ENCODE measurements at regions not wholly inside any gene's neighbourhood (a gene's known extent, or its start where the extent isn't known, plus 50 kb on each side); places are given as distances from the start of the nearest gene placed in this dataset.

GRCh38 chr3:162879021-162879562 is 1382.5 kb downstream of the OTOL1 start:
- no peaks in the 10 kb centered on the region for H3K4me1 ChIP-seq (ENCODE audit: insufficient read depth, low read length)
- no peak overlapping the region for H3K27ac ChIP-seq (ENCODE audit: low read depth, low read length)
- no peaks in the 10 kb centered on the region for H3K9me3 ChIP-seq (ENCODE audit: low read depth, low read length)
- H3K79me2 ChIP-seq (ENCODE audit: insufficient read depth, low read length) = no peaks in the 10 kb centered on the region
- no peak overlapping the region for H2AFZ ChIP-seq (ENCODE audit: low read length)
- H3K4me2 ChIP-seq (ENCODE audit: insufficient read depth, low read length) = no peak overlapping the region
- H3K4me3 ChIP-seq (ENCODE audit: insufficient read depth, low read length) = no peak overlapping the region
- H3K36me3 ChIP-seq (ENCODE audit: insufficient read depth, low read length) = no peaks in the 10 kb centered on the region
- no peaks in the 10 kb centered on the region for H4K20me1 ChIP-seq (ENCODE audit: insufficient read depth, low read length)
- TF ChIP-seq CTCF (IDR thresholded peaks at IDR 0.05; ENCODE audit: extremely low read depth, low read depth, low read length) = no peak
- no peaks in the 10 kb centered on the region for H3K27me3 ChIP-seq (ENCODE audit: insufficient read depth, low read length)
- no peak for DNase-seq (ENCODE audit: insufficient read length, low spot score, missing footprints)

GRCh38 chr3:162884373-162884772 is 1387.8 kb downstream of the OTOL1 start:
- H3K79me2 ChIP-seq (ENCODE audit: insufficient read depth, low read length) = no peaks in the 10 kb centered on the region
- no peak overlapping the region for H3K4me2 ChIP-seq (ENCODE audit: insufficient read depth, low read length)
- no peak for DNase-seq (ENCODE audit: insufficient read length, low spot score, missing footprints)
- H2AFZ ChIP-seq (ENCODE audit: low read length) = no peak overlapping the region
- no peaks in the 10 kb centered on the region for H3K27me3 ChIP-seq (ENCODE audit: insufficient read depth, low read length)
- H3K4me3 ChIP-seq (ENCODE audit: insufficient read depth, low read length) = no peak overlapping the region
- H3K4me1 ChIP-seq (ENCODE audit: insufficient read depth, low read length) = no peaks in the 10 kb centered on the region
- no peak for TF ChIP-seq CTCF (IDR thresholded peaks at IDR 0.05; ENCODE audit: extremely low read depth, low read depth, low read length)
- no peaks in the 10 kb centered on the region for H4K20me1 ChIP-seq (ENCODE audit: insufficient read depth, low read length)
- no peaks in the 10 kb centered on the region for H3K9me3 ChIP-seq (ENCODE audit: low read depth, low read length)
- H3K27ac ChIP-seq (ENCODE audit: low read depth, low read length) = no peak overlapping the region
- H3K36me3 ChIP-seq (ENCODE audit: insufficient read depth, low read length) = no peaks in the 10 kb centered on the region

GRCh38 chr3:162892921-162893793 is 1396.5 kb downstream of the OTOL1 start:
- Histone ChIP-seq H3K27me3 (ENCODE audit: insufficient read depth, low read length) (no peaks in the 10 kb centered on the region), H3K9me3 (ENCODE audit: low read depth, low read length) (peaks cover 2% of the 10 kb centered on the region), H2AFZ (ENCODE audit: low read length) (no peak overlapping the region), H3K27ac (ENCODE audit: low read depth, low read length) (no peak overlapping the region), H3K79me2 (ENCODE audit: insufficient read depth, low read length) (no peaks in the 10 kb centered on the region), H4K20me1 (ENCODE audit: insufficient read depth, low read length) (no peaks in the 10 kb centered on the region), H3K4me1 (ENCODE audit: insufficient read depth, low read length) (no peaks in the 10 kb centered on the region), H3K4me3 (ENCODE audit: insufficient read depth, low read length) (no peak overlapping the region), H3K36me3 (ENCODE audit: insufficient read depth, low read length) (no peaks in the 10 kb centered on the region), H3K4me2 (ENCODE audit: insufficient read depth, low read length) (no peak overlapping the region)
- no peak for DNase-seq (ENCODE audit: insufficient read length, low spot score, missing footprints)
- TF ChIP-seq CTCF (IDR thresholded peaks at IDR 0.05; ENCODE audit: extremely low read depth, low read depth, low read length) = no peak

- Histone ChIP-seq H3K79me2 (ENCODE audit: insufficient read depth, low read length) (no peaks in the 10 kb centered on the region), H3K4me1 (ENCODE audit: insufficient read depth, low read length) (no peaks in the 10 kb centered on the region), H3K27ac (ENCODE audit: low read depth, low read length) (no peak overlapping the region), H3K4me3 (ENCODE audit: insufficient read depth, low read length) (no peak overlapping the region), H2AFZ (ENCODE audit: low read length) (no peak overlapping the region), H3K4me2 (ENCODE audit: insufficient read depth, low read length) (no peak overlapping the region), H3K36me3 (ENCODE audit: insufficient read depth, low read length) (no peaks in the 10 kb centered on the region), H3K27me3 (ENCODE audit: insufficient read depth, low read length) (no peaks in the 10 kb centered on the region), H3K9me3 (ENCODE audit: low read depth, low read length) (peaks cover 2% of the 10 kb centered on the region), H4K20me1 (ENCODE audit: insufficient read depth, low read length) (no peaks in the 10 kb centered on the region)
- TF ChIP-seq CTCF (IDR thresholded peaks at IDR 0.05; ENCODE audit: extremely low read depth, low read depth, low read length) = no peak
- DNase-seq (ENCODE audit: insufficient read length, low spot score, missing footprints) = no peak
Observed at GRCh38 chr3:162897291-162897690, 1400.7 kb downstream of the OTOL1 start.

Measured in osteoblast (primary cell).